ENCODE measurements at regions not wholly inside any gene's neighbourhood (a gene's known extent, or its start where the extent isn't known, plus 50 kb on each side); places are given as distances from the start of the nearest gene placed in this dataset.
A peak's percentile ranks its signal among the peaks of the same experiment; 100 is the strongest.

- no peak for TF ChIP-seq TAF1 (IDR thresholded peaks at IDR 0.05; ENCODE audit: low read depth, low read length)
- no peak for TF ChIP-seq POLR2A (IDR thresholded peaks at IDR 0.05; ENCODE audit: low read depth, low read length)
- no peak for TF ChIP-seq POLR2AphosphoS5 (IDR thresholded peaks at IDR 0.05; ENCODE audit: low read depth, low read length)
- no peak for TF ChIP-seq SPI1 (IDR thresholded peaks at IDR 0.05; ENCODE audit: low read depth, low read length)
- no peak for DNase-seq (ENCODE audit: insufficient read length, low spot score)
- peak; percentile 31 for FAIRE-seq
Observed at GRCh38 chr3:72459588-72459987, 388.7 kb downstream of the SHQ1 start.

GRCh38 chr3:72458375-72458774 is 389.9 kb downstream of the SHQ1 start:
- FAIRE-seq (no peak), DNase-seq (ENCODE audit: insufficient read length, low spot score) (no peak)
- TF ChIP-seq POLR2AphosphoS5 (IDR thresholded peaks at IDR 0.05; ENCODE audit: low read depth, low read length) (no peak), SPI1 (IDR thresholded peaks at IDR 0.05; ENCODE audit: low read depth, low read length) (no peak), PAX5 (IDR thresholded peaks at IDR 0.05; ENCODE audit: insufficient read depth, low read length, severe bottlenecking) (no peak), POLR2A (IDR thresholded peaks at IDR 0.05; ENCODE audit: low read depth, low read length) (no peak), TAF1 (IDR thresholded peaks at IDR 0.05; ENCODE audit: low read depth, low read length) (no peak), POU2F2 (IDR thresholded peaks at IDR 0.05; ENCODE audit: low read depth, low read length) (no peak)

GRCh38 chr3:72454441-72454840 is 393.8 kb downstream of the SHQ1 start:
- DNase-seq (ENCODE audit: insufficient read length, low spot score) = no peak
- no peak for TF ChIP-seq PAX5 (IDR thresholded peaks at IDR 0.05; ENCODE audit: insufficient read depth, low read length, severe bottlenecking)
- TF ChIP-seq TAF1 (IDR thresholded peaks at IDR 0.05; ENCODE audit: low read depth, low read length) = no peak
- no peak for TF ChIP-seq POLR2A (IDR thresholded peaks at IDR 0.05; ENCODE audit: low read depth, low read length)
- no peak for TF ChIP-seq POLR2AphosphoS5 (IDR thresholded peaks at IDR 0.05; ENCODE audit: low read depth, low read length)
- TF ChIP-seq SPI1 (IDR thresholded peaks at IDR 0.05; ENCODE audit: low read depth, low read length) = no peak
- no peak for TF ChIP-seq POU2F2 (IDR thresholded peaks at IDR 0.05; ENCODE audit: low read depth, low read length)
- no peak for FAIRE-seq

GRCh38 chr3:72453706-72454105 is 394.5 kb downstream of the SHQ1 start:
- FAIRE-seq (no peak), DNase-seq (ENCODE audit: insufficient read length, low spot score) (no peak)
- TF ChIP-seq TAF1 (IDR thresholded peaks at IDR 0.05; ENCODE audit: low read depth, low read length) (no peak), SPI1 (IDR thresholded peaks at IDR 0.05; ENCODE audit: low read depth, low read length) (no peak), POU2F2 (IDR thresholded peaks at IDR 0.05; ENCODE audit: low read depth, low read length) (no peak), PAX5 (IDR thresholded peaks at IDR 0.05; ENCODE audit: insufficient read depth, low read length, severe bottlenecking) (no peak)

GRCh38 chr3:72452745-72453144 is 395.5 kb downstream of the SHQ1 start:
- DNase-seq (ENCODE audit: insufficient read length, low spot score) (no peak), FAIRE-seq (no peak)
- TF ChIP-seq POU2F2 (IDR thresholded peaks at IDR 0.05; ENCODE audit: low read depth, low read length) (no peak), TAF1 (IDR thresholded peaks at IDR 0.05; ENCODE audit: low read depth, low read length) (no peak), SPI1 (IDR thresholded peaks at IDR 0.05; ENCODE audit: low read depth, low read length) (no peak), PAX5 (IDR thresholded peaks at IDR 0.05; ENCODE audit: insufficient read depth, low read length, severe bottlenecking) (no peak), POLR2AphosphoS5 (IDR thresholded peaks at IDR 0.05; ENCODE audit: low read depth, low read length) (no peak), POLR2A (IDR thresholded peaks at IDR 0.05; ENCODE audit: low read depth, low read length) (no peak)

- FAIRE-seq = no peak
- DNase-seq (ENCODE audit: insufficient read length, low spot score) = no peak
- TF ChIP-seq SPI1 (IDR thresholded peaks at IDR 0.05; ENCODE audit: low read depth, low read length) (no peak), POLR2A (IDR thresholded peaks at IDR 0.05; ENCODE audit: low read depth, low read length) (no peak), POU2F2 (IDR thresholded peaks at IDR 0.05; ENCODE audit: low read depth, low read length) (no peak), POLR2AphosphoS5 (IDR thresholded peaks at IDR 0.05; ENCODE audit: low read depth, low read length) (no peak), PAX5 (IDR thresholded peaks at IDR 0.05; ENCODE audit: insufficient read depth, low read length, severe bottlenecking) (no peak), TAF1 (IDR thresholded peaks at IDR 0.05; ENCODE audit: low read depth, low read length) (no peak)
Observed at GRCh38 chr3:72451841-72452240, 396.4 kb downstream of the SHQ1 start.

GRCh38 chr3:72449551-72449950 is 398.7 kb downstream of the SHQ1 start:
- TF ChIP-seq POU2F2 (IDR thresholded peaks at IDR 0.05; ENCODE audit: low read depth, low read length) (no peak), SPI1 (IDR thresholded peaks at IDR 0.05; ENCODE audit: low read depth, low read length) (no peak), PAX5 (IDR thresholded peaks at IDR 0.05; ENCODE audit: insufficient read depth, low read length, severe bottlenecking) (no peak), POLR2AphosphoS5 (IDR thresholded peaks at IDR 0.05; ENCODE audit: low read depth, low read length) (no peak), POLR2A (IDR thresholded peaks at IDR 0.05; ENCODE audit: low read depth, low read length) (no peak), TAF1 (IDR thresholded peaks at IDR 0.05; ENCODE audit: low read depth, low read length) (no peak)
- no peak for FAIRE-seq
- DNase-seq (ENCODE audit: insufficient read length, low spot score) = no peak

- TF ChIP-seq PAX5 (IDR thresholded peaks at IDR 0.05; ENCODE audit: insufficient read depth, low read length, severe bottlenecking) = no peak
- TF ChIP-seq SPI1 (IDR thresholded peaks at IDR 0.05; ENCODE audit: low read depth, low read length) = no peak
- TF ChIP-seq TAF1 (IDR thresholded peaks at IDR 0.05; ENCODE audit: low read depth, low read length) = no peak
- TF ChIP-seq POLR2AphosphoS5 (IDR thresholded peaks at IDR 0.05; ENCODE audit: low read depth, low read length) = no peak
- TF ChIP-seq POU2F2 (IDR thresholded peaks at IDR 0.05; ENCODE audit: low read depth, low read length) = no peak
- TF ChIP-seq POLR2A (IDR thresholded peaks at IDR 0.05; ENCODE audit: low read depth, low read length) = no peak
- no peak for DNase-seq (ENCODE audit: insufficient read length, low spot score)
- no peak for FAIRE-seq
Observed at GRCh38 chr3:72448858-72449257, 399.4 kb downstream of the SHQ1 start.

- TF ChIP-seq TAF1 (IDR thresholded peaks at IDR 0.05; ENCODE audit: low read depth, low read length) (no peak), POLR2A (IDR thresholded peaks at IDR 0.05; ENCODE audit: low read depth, low read length) (no peak), SPI1 (IDR thresholded peaks at IDR 0.05; ENCODE audit: low read depth, low read length) (no peak), POLR2AphosphoS5 (IDR thresholded peaks at IDR 0.05; ENCODE audit: low read depth, low read length) (no peak), PAX5 (IDR thresholded peaks at IDR 0.05; ENCODE audit: insufficient read depth, low read length, severe bottlenecking) (no peak), POU2F2 (IDR thresholded peaks at IDR 0.05; ENCODE audit: low read depth, low read length) (no peak)
- DNase-seq (ENCODE audit: insufficient read length, low spot score) = no peak
- no peak for FAIRE-seq
Observed at GRCh38 chr3:72448375-72448823, 399.8 kb downstream of the SHQ1 start.

All from GM12891 (cell line).